A549 (cell line): ENCODE measurements at regions not wholly inside any gene's neighbourhood (a gene's known extent, or its start where the extent isn't known, plus 50 kb on each side); places are given as distances from the start of the nearest gene placed in this dataset.

Experiments
- ATAC-seq, 2 experiments: fragments of 200-7000 bp in 1 of 2; fragments of >200 bp in 1 of 2; cut with Nextera tagmentation in 1 of 2; cut with Tn5 transposase in 1 of 2; 3 replicates each; pipeline versions ENCODE4 v1.8.0 to v1.9.1; 2018 to 2020; ENCODE audit warnings: mild to moderate bottlenecking in 1 of 2, moderate library complexity in 1 of 2
- CTCF ChIA-PET: fragments of 300-600 bp; sonication (Branson Sonifier 250); formaldehyde crosslinking; extraction: SDS; loops from one replicate; lab custom pipeline; 2021; ENCODE audit warnings: antibody characterized with exemption, inconsistent platforms; lab: Yijun Ruan, JAX
- POLR2A ChIA-PET: fragments of 350-600 bp; formaldehyde crosslinking; extraction: SDS; loops from one replicate; lab custom pipeline; 2021; ENCODE audit warnings: antibody characterized with exemption, inconsistent platforms; lab: Yijun Ruan, JAX
- DNase-seq, 2 experiments: peaks; one replicate each; pipeline versions ENCODE4 v3.0.0 to v3.0.0-alpha.2; 2011 to 2016; ENCODE audit warnings: low read depth in 1 of 2, low spot score in 1 of 2
- FAIRE-seq: peaks from 2 replicates; lab custom pipeline; 2011; peaks lifted over from hg19 to GRCh38; lab: Jason Lieb, UNC
- H3K27ac ChIP-seq, 2 experiments: fragments of >200 bp; sonication (Bioruptor Twin); formaldehyde crosslinking; 3 replicates each; pipeline ENCODE4 v1.5.1; 2016 to 2017
- H3K4me1 ChIP-seq: fragments of >200 bp; sonication (Bioruptor Twin); formaldehyde crosslinking; 3 replicates; pipeline ENCODE4 v1.6.1; 2016
- H3K4me2 ChIP-seq: fragments of >200 bp; sonication (Bioruptor Twin); formaldehyde crosslinking; 3 replicates; pipeline ENCODE4 v1.6.1; 2016
- H3K4me3 ChIP-seq: fragments of >200 bp; sonication (Bioruptor Twin); formaldehyde crosslinking; 3 replicates; pipeline ENCODE4 v1.5.1; 2016
- H3K9me3 ChIP-seq: fragments of >200 bp; sonication (Bioruptor Twin); formaldehyde crosslinking; 3 replicates; pipeline ENCODE4 v1.6.1; 2016
- BHLHE40 ChIP-seq: IDR thresholded peaks from 2 replicates; pipeline ENCODE4 v1.6.1; 2012; ENCODE audit warnings: low read depth, low read length, inconsistent platforms
- CHD2 ChIP-seq: fragments of 150-350 bp; IDR thresholded peaks from 2 replicates; pipeline ENCODE4 v1.6.1; 2014; ENCODE audit warnings: low read length; ENCODE audit not compliant: partially characterized antibody
- CHD4 ChIP-seq: fragments of 200-600 bp; sonication (generic); IDR thresholded peaks from 2 replicates; pipeline ENCODE4 v1.6.1; 2016; ENCODE audit warnings: antibody characterized with exemption, mild to moderate bottlenecking, borderline replicate concordance
- CTCF ChIP-seq: fragments of >200 bp; sonication (Bioruptor Twin); formaldehyde crosslinking; IDR thresholded peaks from 3 replicates; pipeline ENCODE4 v1.5.1; 2016
- EHF ChIP-seq: fragments of 250-450 bp; sonication (Bioruptor Pico); IDR thresholded peaks from 2 replicates; pipeline ENCODE4 v1.5.0; 2020; ENCODE audit warnings: mild to moderate bottlenecking
- ELK1 ChIP-seq: fragments of 150-350 bp; IDR thresholded peaks from 2 replicates; pipeline ENCODE4 v1.6.1; 2014; ENCODE audit warnings: low read depth, mild to moderate bottlenecking, low read length
- ESRRA ChIP-seq: fragments of 150-350 bp; IDR thresholded peaks from 2 replicates; pipeline ENCODE4 v1.6.1; 2014; ENCODE audit warnings: mild to moderate bottlenecking, low read length, borderline replicate concordance
- FOSL2 ChIP-seq, 2 experiments: fragments of 450-650 bp in 1 of 2; fragments of >200 bp in 1 of 2; sonication (Bioruptor Twin) in 1 of 2; formaldehyde crosslinking; IDR thresholded peaks; 2 replicates each; pipeline versions ENCODE4 v1.5.0 to v1.6.1; 2016 to 2020; ENCODE audit warnings: mild to moderate bottlenecking in 1 of 2, moderate library complexity in 1 of 2
- GATA3 ChIP-seq: IDR thresholded peaks from 2 replicates; pipeline ENCODE4 v1.6.1; 2012; ENCODE audit warnings: borderline replicate concordance
- KDM1A ChIP-seq: fragments of 200-600 bp; sonication (generic); IDR thresholded peaks from 2 replicates; pipeline ENCODE4 v1.6.1; 2016; ENCODE audit warnings: low read depth, mild to moderate bottlenecking
- MAZ ChIP-seq: fragments of 150-350 bp; IDR thresholded peaks from 2 replicates; pipeline ENCODE4 v1.6.1; 2014; ENCODE audit warnings: antibody characterized with exemption, low read depth, low read length, borderline replicate concordance
- NFE2L2 ChIP-seq: fragments of 150-350 bp; conservative IDR thresholded peaks from 2 replicates; pipeline ENCODE4 v1.6.1; 2014; ENCODE audit warnings: low read length
- NPAS2 ChIP-seq: fragments of 250-450 bp; sonication (Bioruptor Pico); IDR thresholded peaks from 2 replicates; pipeline ENCODE4 v1.8.0; 2022; ENCODE audit warnings: mild to moderate bottlenecking, moderate library complexity, borderline replicate concordance
- PHF8 ChIP-seq: fragments of 200-600 bp; sonication (generic); IDR thresholded peaks from 2 replicates; pipeline ENCODE4 v1.6.1; 2016; ENCODE audit warnings: low read depth, mild to moderate bottlenecking, antibody characterized with exemption, moderate library complexity, borderline replicate concordance
- RARB ChIP-seq: fragments of 250-450 bp; sonication (Bioruptor Pico); IDR thresholded peaks from 2 replicates; pipeline ENCODE4 v1.8.0; 2021; ENCODE audit warnings: mild to moderate bottlenecking, moderate library complexity
- USF2 ChIP-seq: fragments of 450-650 bp; IDR thresholded peaks from 2 replicates; pipeline ENCODE4 v1.6.1; 2014; ENCODE audit warnings: antibody characterized with exemption
- ZC3H11A ChIP-seq: fragments of 450-650 bp; IDR thresholded peaks from 2 replicates; pipeline ENCODE4 v1.6.1; 2014; ENCODE audit warnings: antibody characterized with exemption, mild to moderate bottlenecking
- WGBS: methylation state at CpG from one replicate; pipeline ENCODE4 v1.1.6; 2017; ENCODE audit errors: missing lambda C conversion rate; 5-methylcytosine and 5-hydroxymethylcytosine counted together

- H3K9me3 ChIP-seq = no peaks in the 10 kb centered on the region
- WGBS = 97% methylated on average over 1 of the region's 1 CpG
- peaks cover 15% of the 10 kb centered on the region; the same call in 1 of the 3 replicates for H3K4me1 ChIP-seq
- DNase-seq = no peak
- CTCF ChIA-PET = no interaction called here
- POLR2A ChIA-PET = no interaction called here
- no peak overlapping the region for H3K27ac ChIP-seq
- ATAC-seq = no peak
- H3K4me3 ChIP-seq = no peak overlapping the region
- no peak for TF ChIP-seq CTCF
- no peak for TF ChIP-seq NPAS2 (CRISPR knock-in tag)
- TF ChIP-seq KDM1A = no peak
- TF ChIP-seq RARB = no peak
- no peak for TF ChIP-seq EHF (CRISPR knock-in tag)
- TF ChIP-seq ESRRA = no peak
- no peak for TF ChIP-seq CHD2
- no peak for TF ChIP-seq BHLHE40
- TF ChIP-seq USF2 = no peak
- no peak for TF ChIP-seq NFE2L2
- no peak for TF ChIP-seq CHD4
- no peak for TF ChIP-seq FOSL2 (IDR thresholded peaks at IDR 0.05)
- no peak for TF ChIP-seq FOSL2 (CRISPR knock-in tag; IDR thresholded peaks at IDR 0.05)
- no peak for TF ChIP-seq GATA3
- H3K4me2 ChIP-seq = no peak overlapping the region
- peak; percentile 39 for FAIRE-seq
These were observed 231.0 kb upstream of the ATP2B1 start for GRCh38 chr12:89939522-89940215.

- no peak for FAIRE-seq
These were observed 228.0 kb upstream of the ATP2B1 start for GRCh38 chr12:89936631-89937030.

GRCh38 chr12:89935850-89936249, 227.2 kb upstream of the ATP2B1 start:
- no peak for ATAC-seq

More at GRCh38 chr12:89936631-89937030, 228.0 kb upstream of the ATP2B1 start:
- WGBS = 63% methylated on average over 3 of the region's 3 CpGs
- ATAC-seq (no peak), DNase-seq (no peak)
- Histone ChIP-seq H3K9me3 (no peaks in the 10 kb centered on the region), H3K27ac (no peak overlapping the region), H3K4me3 (no peak overlapping the region), H3K4me1 (no peaks in the 10 kb centered on the region; the same call in 2 of the 3 replicates), H3K4me2 (no peak overlapping the region)
- CTCF ChIA-PET = interaction anchor here (0.5 to 1.3 kb wide), 4 partner anchors 8 to 227 kb away, joined by 3 read pairs; no protein-coding TSS in a partner anchor
- TF ChIP-seq MAZ (no peak), NFE2L2 (no peak), ELK1 (no peak)
- POLR2A ChIA-PET = no interaction called here

More at GRCh38 chr12:89935850-89936249, 227.2 kb upstream of the ATP2B1 start:
- no peak for FAIRE-seq
- ChIA-PET CTCF (interaction anchor here (1.0 kb wide), 1 partner anchor 227 kb away, joined by 3 read pairs; no protein-coding TSS in a partner anchor), POLR2A (no interaction called here)
- no peak for DNase-seq
- no peak overlapping the region for H3K27ac ChIP-seq
- H3K4me1 ChIP-seq = no peaks in the 10 kb centered on the region; the same call in 2 of the 3 replicates
- no peak overlapping the region for H3K4me3 ChIP-seq
- H3K4me2 ChIP-seq = no peak overlapping the region
- no peak for TF ChIP-seq ZC3H11A
- no peak for TF ChIP-seq ELK1
- no peak for TF ChIP-seq PHF8
- no peaks in the 10 kb centered on the region for H3K9me3 ChIP-seq
- 90% methylated on average over 6 of the region's 6 CpGs for WGBS
